Glutamatergic neuron (in vitro differentiated cells): ENCODE measurements at regions not wholly inside any gene's neighbourhood (a gene's known extent, or its start where the extent isn't known, plus 50 kb on each side); places are given as distances from the start of the nearest gene placed in this dataset.

ENCODE experiments used
- DNase-seq: peaks from one replicate; pipeline ENCODE4 v3.0.0; 2022
- H3K27ac Mint-ChIP-seq: one replicate; pipeline ENCODE4 v1.8.0; 2020; ENCODE audit warnings: mild to moderate bottlenecking, mixed read lengths, inconsistent platforms; ENCODE audit not compliant: unreplicated experiment
- H3K27me3 Mint-ChIP-seq: one replicate; pipeline ENCODE4 v1.8.0; 2020; ENCODE audit warnings: mild to moderate bottlenecking, moderate library complexity, mixed read lengths, inconsistent platforms; ENCODE audit not compliant: unreplicated experiment
- H3K36me3 Mint-ChIP-seq: one replicate; pipeline ENCODE4 v1.8.0; 2020; ENCODE audit warnings: mild to moderate bottlenecking, mixed read lengths, inconsistent platforms; ENCODE audit not compliant: unreplicated experiment
- H3K4me1 Mint-ChIP-seq: one replicate; pipeline ENCODE4 v1.8.0; 2020; ENCODE audit warnings: mild to moderate bottlenecking, low read depth, mixed read lengths, inconsistent platforms; ENCODE audit not compliant: unreplicated experiment
- H3K4me3 Mint-ChIP-seq: one replicate; pipeline ENCODE4 v1.8.0; 2020; ENCODE audit warnings: mild to moderate bottlenecking, mixed read lengths, inconsistent platforms; ENCODE audit not compliant: unreplicated experiment
- H3K9me3 Mint-ChIP-seq: one replicate; pipeline ENCODE4 v1.8.0; 2020; ENCODE audit warnings: mild to moderate bottlenecking, moderate library complexity, mixed read lengths, inconsistent platforms; ENCODE audit not compliant: unreplicated experiment
- CTCF ChIP-seq: fragments of 200-600 bp; sonication (generic); IDR thresholded peaks from one replicate; pipeline ENCODE4 v1.5.0; 2021; ENCODE audit not compliant: partially characterized antibody, unreplicated experiment

- peaks cover 3% of the 10 kb centered on the region for H3K4me1 Mint-ChIP-seq
- H3K36me3 Mint-ChIP-seq = no peaks in the 10 kb centered on the region
- H3K27me3 Mint-ChIP-seq = peaks cover 5% of the 10 kb centered on the region
- H3K9me3 Mint-ChIP-seq = no peaks in the 10 kb centered on the region
- DNase-seq = no peak
- H3K27ac Mint-ChIP-seq = no peak overlapping the region
- TF ChIP-seq CTCF = no peak
- no peak overlapping the region for H3K4me3 Mint-ChIP-seq
These were observed 206.2 kb downstream of the ARL4C start for GRCh38 chr2:234290671-234291070.

GRCh38 chr2:234289834-234290590 lies 206.9 kb downstream of the ARL4C start:
- Mint-ChIP-seq H3K27me3 (peaks cover 5% of the 10 kb centered on the region), H3K4me3 (no peak overlapping the region), H3K27ac (no peak overlapping the region), H3K36me3 (no peaks in the 10 kb centered on the region), H3K4me1 (peaks cover 3% of the 10 kb centered on the region), H3K9me3 (no peaks in the 10 kb centered on the region)
- no peak for DNase-seq
- no peak for TF ChIP-seq CTCF

DNA sequence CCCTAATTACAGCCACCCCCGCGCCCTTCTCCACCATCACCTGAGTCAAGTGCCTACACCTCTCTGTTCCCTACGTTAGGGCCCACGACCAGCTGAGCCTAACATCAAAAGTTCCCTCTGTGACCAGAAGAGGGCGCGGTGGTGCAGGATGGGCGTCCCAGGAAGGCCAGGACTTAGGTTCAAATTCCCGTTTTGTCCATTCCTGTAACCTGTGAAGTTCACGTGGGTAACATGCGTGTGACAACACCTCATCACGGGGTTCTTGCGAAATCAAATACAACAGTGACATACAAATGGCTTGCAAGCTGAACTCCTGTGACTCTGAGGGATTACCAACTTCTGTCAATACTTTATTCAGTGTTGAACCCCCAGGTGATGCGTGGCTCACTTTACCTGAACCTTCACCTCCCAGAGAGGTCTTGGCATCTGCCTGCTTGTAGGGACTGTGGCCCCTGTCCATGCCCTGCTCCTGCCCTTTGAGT lies 207.9 kb downstream of the ARL4C start:
- H3K27me3 Mint-ChIP-seq = peaks cover 5% of the 10 kb centered on the region
- H3K36me3 Mint-ChIP-seq = no peaks in the 10 kb centered on the region
- no peak overlapping the region for H3K27ac Mint-ChIP-seq
- peaks cover 3% of the 10 kb centered on the region for H3K4me1 Mint-ChIP-seq
- H3K9me3 Mint-ChIP-seq = no peaks in the 10 kb centered on the region
- peak; percentile 95 for TF ChIP-seq CTCF
- no peak overlapping the region for H3K4me3 Mint-ChIP-seq
- DNase-seq = peak; percentile 86

DNA sequence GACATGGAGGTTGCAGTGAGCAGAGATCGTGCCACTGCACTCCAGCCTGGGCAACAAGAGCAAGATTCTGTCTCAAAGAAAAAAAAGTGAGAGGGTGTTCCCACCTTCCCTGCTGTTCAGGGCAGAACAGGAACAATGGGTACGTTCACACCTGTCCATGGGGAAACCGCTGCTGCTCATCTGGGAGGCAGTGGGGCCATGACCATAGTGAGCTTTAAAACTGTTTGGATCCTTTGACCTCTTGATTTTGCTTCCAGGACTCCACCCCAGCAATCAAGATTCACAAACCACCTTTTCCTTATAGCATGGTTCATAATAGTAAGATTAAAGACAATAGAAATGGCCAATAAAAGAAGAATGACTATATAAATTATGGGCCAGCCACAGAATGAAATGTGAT lies 209.2 kb downstream of the ARL4C start:
- Mint-ChIP-seq H3K4me3 (no peak overlapping the region), H3K9me3 (no peaks in the 10 kb centered on the region), H3K4me1 (peaks cover 3% of the 10 kb centered on the region), H3K36me3 (peaks cover 4% of the 10 kb centered on the region), H3K27me3 (peaks cover 5% of the 10 kb centered on the region), H3K27ac (no peak overlapping the region)
- no peak for DNase-seq
- no peak for TF ChIP-seq CTCF

- H3K27me3 Mint-ChIP-seq = peaks cover 7% of the 10 kb centered on the region
- no peaks in the 10 kb centered on the region for H3K9me3 Mint-ChIP-seq
- DNase-seq = no peak
- H3K4me1 Mint-ChIP-seq = peaks cover 3% of the 10 kb centered on the region
- H3K36me3 Mint-ChIP-seq = peaks cover 4% of the 10 kb centered on the region
- no peak overlapping the region for H3K4me3 Mint-ChIP-seq
- no peak overlapping the region for H3K27ac Mint-ChIP-seq
- TF ChIP-seq CTCF = no peak
These were observed 209.9 kb downstream of the ARL4C start for GRCh38 chr2:234286956-234287355.
